Gastroesophageal sphincter (tissue), 3 donors: ENCODE measurements at regions not wholly inside any gene's neighbourhood (a gene's known extent, or its start where the extent isn't known, plus 50 kb on each side); places are given as distances from the start of the nearest gene placed in this dataset.

Source experiments
- POLR2A ChIP-seq, 2 donors: fragments of 450-650 bp; IDR thresholded peaks; one replicate each; pipeline ENCODE4 v1.6.1; 2017; ENCODE audit warnings: antibody characterized with exemption in 2 of 2, mild to moderate bottlenecking in 2 of 2, moderate library complexity in 1 of 2
- POLR2AphosphoS5 ChIP-seq: sonication (generic); formaldehyde crosslinking; IDR thresholded peaks from one replicate; pipeline ENCODE4 v1.6.1; 2017; ENCODE audit warnings: antibody characterized with exemption
- TF ChIP-seq, protein P1 (sequence below), 4 experiments: fragments of 200-600 bp in 2 of 4; fragments of 450-650 bp in 2 of 4; sonication (generic) in 1 of 4; IDR thresholded peaks; one replicate each; pipeline ENCODE4 v1.5.1; 2017 to 2019; ENCODE audit warnings: antibody characterized with exemption in 4 of 4, mild to moderate bottlenecking in 2 of 4, moderate library complexity in 2 of 4

DNA sequence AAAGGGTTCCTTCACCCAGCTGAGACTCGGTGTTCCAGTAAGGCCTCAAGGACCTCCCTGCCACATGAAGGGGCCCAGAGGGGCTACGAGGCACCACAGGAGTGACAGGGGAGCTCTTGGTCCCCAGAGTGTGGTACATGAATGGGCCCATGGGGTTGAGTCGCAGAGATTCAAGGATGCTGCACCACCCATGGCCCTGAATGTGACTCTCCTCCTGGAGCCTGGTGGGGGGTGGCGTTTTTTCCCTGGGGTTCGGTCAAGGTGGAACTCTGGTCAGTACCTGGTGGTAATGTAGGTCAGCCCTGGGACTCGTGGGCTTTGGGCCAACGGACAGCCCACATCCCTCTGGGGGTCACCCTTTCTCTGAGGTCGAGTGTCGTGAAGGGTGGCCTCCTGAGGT, 204.0 kb downstream of the UBE3A start:
- TF ChIP-seq, protein P1, sequence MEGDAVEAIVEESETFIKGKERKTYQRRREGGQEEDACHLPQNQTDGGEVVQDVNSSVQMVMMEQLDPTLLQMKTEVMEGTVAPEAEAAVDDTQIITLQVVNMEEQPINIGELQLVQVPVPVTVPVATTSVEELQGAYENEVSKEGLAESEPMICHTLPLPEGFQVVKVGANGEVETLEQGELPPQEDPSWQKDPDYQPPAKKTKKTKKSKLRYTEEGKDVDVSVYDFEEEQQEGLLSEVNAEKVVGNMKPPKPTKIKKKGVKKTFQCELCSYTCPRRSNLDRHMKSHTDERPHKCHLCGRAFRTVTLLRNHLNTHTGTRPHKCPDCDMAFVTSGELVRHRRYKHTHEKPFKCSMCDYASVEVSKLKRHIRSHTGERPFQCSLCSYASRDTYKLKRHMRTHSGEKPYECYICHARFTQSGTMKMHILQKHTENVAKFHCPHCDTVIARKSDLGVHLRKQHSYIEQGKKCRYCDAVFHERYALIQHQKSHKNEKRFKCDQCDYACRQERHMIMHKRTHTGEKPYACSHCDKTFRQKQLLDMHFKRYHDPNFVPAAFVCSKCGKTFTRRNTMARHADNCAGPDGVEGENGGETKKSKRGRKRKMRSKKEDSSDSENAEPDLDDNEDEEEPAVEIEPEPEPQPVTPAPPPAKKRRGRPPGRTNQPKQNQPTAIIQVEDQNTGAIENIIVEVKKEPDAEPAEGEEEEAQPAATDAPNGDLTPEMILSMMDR (IDR thresholded peaks at IDR 0.05) = no peak
- TF ChIP-seq POLR2AphosphoS5 (no peak), POLR2A (IDR thresholded peaks at IDR 0.05) (no peak)
